Hepatocyte (in vitro differentiated cells): ENCODE measurements at regions not wholly inside any gene's neighbourhood (a gene's known extent, or its start where the extent isn't known, plus 50 kb on each side); places are given as distances from the start of the nearest gene placed in this dataset.

Experiments
- CTCF ChIP-seq: fragments of 200-600 bp; sonication (generic); IDR thresholded peaks from 2 replicates; pipeline ENCODE4 v1.5.1; 2016; ENCODE audit warnings: antibody characterized with exemption, mild to moderate bottlenecking; ENCODE audit not compliant: poor library complexity
- EZH2 ChIP-seq: fragments of 200-600 bp; sonication (generic); IDR thresholded peaks from 2 replicates; pipeline ENCODE4 v1.6.1; 2016; ENCODE audit warnings: antibody characterized with exemption, mild to moderate bottlenecking, borderline replicate concordance
- EZH2phosphoT487 ChIP-seq: fragments of 200-600 bp; sonication (generic); IDR thresholded peaks from one replicate; pipeline ENCODE4 v1.6.1; 2018; ENCODE audit warnings: antibody characterized with exemption, mild to moderate bottlenecking, low read depth, moderate library complexity; ENCODE audit not compliant: unreplicated experiment, severe bottlenecking

GRCh38 chr13:22486490-22486889 lies 694.3 kb upstream of the SGCG start:
- TF ChIP-seq CTCF (no peak), EZH2phosphoT487 (no peak), EZH2 (no peak)
